Tibial artery (tissue), 4 donors: ENCODE measurements at regions not wholly inside any gene's neighbourhood (a gene's known extent, or its start where the extent isn't known, plus 50 kb on each side); places are given as distances from the start of the nearest gene placed in this dataset.
"Not testable (repeated sequence)": the region's sequence is repeated elsewhere in the genome, so short reads cannot be mapped to it uniquely, and the experiment has no call there.

Source experiments
- DNase-seq, 2 donors: peaks; one replicate each; pipeline ENCODE4 v3.0.0-alpha.2; 2019
- H3K27ac ChIP-seq, 2 donors: fragments of 200-600 bp; sonication (generic) in 1 of 2; 1 replicate in 1 of 2; 2 replicates in 1 of 2; pipeline ENCODE4 v1.5.1; 2018 to 2019; ENCODE audit warnings: mild to moderate bottlenecking in 1 of 2
- H3K27me3 ChIP-seq, 2 donors: fragments of 200-600 bp; sonication (generic) in 1 of 2; one replicate each; pipeline versions ENCODE4 v1.5.1 to v1.6.0; 2016 to 2019
- H3K36me3 ChIP-seq, 3 donors: fragments of 200-600 bp; sonication (generic) in 2 of 3; one replicate each; pipeline ENCODE4 v1.5.1; 2016 to 2019; ENCODE audit warnings: mild to moderate bottlenecking in 2 of 3
- H3K4me1 ChIP-seq, 4 donors: fragments of 200-600 bp; sonication (generic) in 2 of 4; 1 replicate in 3 of 4; 2 replicates in 1 of 4; pipeline ENCODE4 v1.5.1; 2016 to 2019
- H3K4me3 ChIP-seq, 2 donors: fragments of 200-600 bp; sonication (generic) in 1 of 2; 1 replicate in 1 of 2; 2 replicates in 1 of 2; pipeline ENCODE4 v1.5.1; 2018 to 2019; ENCODE audit warnings: mild to moderate bottlenecking in 2 of 2
- H3K9me3 ChIP-seq, 3 donors: fragments of 200-600 bp; sonication (generic) in 1 of 3; one replicate each; pipeline ENCODE4 v1.5.1; 2016 to 2019
- CTCF ChIP-seq, 2 experiments: fragments of 200-600 bp in 1 of 2; fragments of 450-650 bp in 1 of 2; IDR thresholded peaks; one replicate each; pipeline ENCODE4 v1.5.1; 2017 to 2019; ENCODE audit warnings: antibody characterized with exemption in 2 of 2, mild to moderate bottlenecking in 1 of 2, moderate library complexity in 1 of 2
- intact Hi-C: fragments of 100-400 bp; cut with DNase I; formaldehyde crosslinking; loops from one replicate; pipeline ENCODE4 v1.15.0; 2023; ENCODE audit warnings: low total_unique reads

GRCh38 chr3:36075491-36075890 is 304.8 kb upstream of the STAC start:
- DNase-seq: no peak
- H3K4me3 ChIP-seq: no peak overlapping the region
- no peaks in the 10 kb centered on the region for H3K27me3 ChIP-seq
- no peaks in the 10 kb centered on the region for H3K4me1 ChIP-seq
- TF ChIP-seq CTCF (IDR thresholded peaks at IDR 0.05): no peak
- H3K27ac ChIP-seq: no peak overlapping the region
- no peaks in the 10 kb centered on the region for H3K9me3 ChIP-seq
- intact Hi-C loops: no loop called here
- H3K36me3 ChIP-seq: no peaks in the 10 kb centered on the region

- H3K4me3 ChIP-seq: no peak overlapping the region
- intact Hi-C loops: no loop called here
- no peaks in the 10 kb centered on the region for H3K36me3 ChIP-seq
- H3K4me1 ChIP-seq: no peaks in the 10 kb centered on the region
- H3K27me3 ChIP-seq: no peaks in the 10 kb centered on the region
- no peak for DNase-seq
- H3K27ac ChIP-seq: no peak overlapping the region
- no peaks in the 10 kb centered on the region for H3K9me3 ChIP-seq
- no peak for TF ChIP-seq CTCF (IDR thresholded peaks at IDR 0.05)
These were observed 303.0 kb upstream of the STAC start for GRCh38 chr3:36077320-36077719.

DNA sequence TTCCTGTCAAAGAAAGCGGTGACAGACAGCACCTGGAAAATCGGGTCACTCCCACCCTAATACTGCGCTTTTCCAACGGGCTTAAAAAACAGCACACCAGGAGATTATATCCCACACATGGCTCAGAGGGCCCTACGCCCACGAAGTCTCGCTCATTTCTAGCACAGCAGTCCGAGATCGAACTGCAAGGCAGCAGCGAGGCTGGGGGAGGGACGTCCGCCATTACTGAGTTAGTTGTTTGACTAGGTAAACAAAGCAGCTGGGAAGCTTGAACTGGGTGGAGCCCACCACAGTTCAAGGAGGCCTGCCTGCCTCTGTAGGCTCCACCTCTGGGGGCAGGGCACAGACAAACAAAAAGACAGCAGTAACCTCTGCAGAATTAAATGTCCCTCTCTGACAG is 297.3 kb upstream of the STAC start:
- intact Hi-C loops, DNase-seq, H3K9me3 ChIP-seq, H3K4me1 ChIP-seq, H3K4me3 ChIP-seq, H3K36me3 ChIP-seq, H3K27me3 ChIP-seq, H3K27ac ChIP-seq: not testable (repeated sequence)

DNA sequence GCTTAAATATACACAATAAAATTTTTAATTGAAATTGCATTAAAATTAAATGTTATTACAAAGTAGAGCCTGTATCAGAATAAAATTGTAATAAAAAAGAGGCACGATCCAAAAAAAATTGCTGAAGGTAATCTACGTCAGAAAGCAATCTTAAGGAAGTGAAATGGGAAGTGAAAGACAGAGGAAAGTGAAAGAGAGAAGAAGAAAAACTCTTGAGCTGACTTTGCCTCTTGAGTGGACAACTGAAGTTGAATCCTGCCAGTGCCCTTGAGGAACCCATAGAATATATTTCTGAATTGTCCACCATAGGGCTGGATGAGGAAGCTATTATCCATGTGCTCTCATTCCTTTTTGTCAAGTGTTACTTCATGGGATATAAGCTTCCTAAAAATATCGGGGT is 285.1 kb upstream of the STAC start:
- no peaks in the 10 kb centered on the region for H3K4me1 ChIP-seq
- no peaks in the 10 kb centered on the region for H3K36me3 ChIP-seq
- no peak overlapping the region for H3K27ac ChIP-seq
- TF ChIP-seq CTCF (IDR thresholded peaks at IDR 0.05): no peak
- no peak overlapping the region for H3K4me3 ChIP-seq
- H3K9me3 ChIP-seq: no peaks in the 10 kb centered on the region
- intact Hi-C loops: no loop called here
- no peak for DNase-seq
- no peaks in the 10 kb centered on the region for H3K27me3 ChIP-seq

GRCh38 chr3:36097209-36097608 is 283.1 kb upstream of the STAC start:
- Histone ChIP-seq H3K9me3 (no peaks in the 10 kb centered on the region), H3K27ac (no peak overlapping the region), H3K27me3 (no peaks in the 10 kb centered on the region), H3K4me3 (no peak overlapping the region), H3K36me3 (no peaks in the 10 kb centered on the region), H3K4me1 (no peaks in the 10 kb centered on the region)
- intact Hi-C loops: no loop called here
- DNase-seq: no peak
- no peak for TF ChIP-seq CTCF (IDR thresholded peaks at IDR 0.05)

GRCh38 chr3:36114353-36114752 is 266.0 kb upstream of the STAC start:
- intact Hi-C loops: no loop called here
- no peak for DNase-seq

More at GRCh38 chr3:36114353-36114752, 266.0 kb upstream of the STAC start:
- Histone ChIP-seq H3K9me3 (no peaks in the 10 kb centered on the region), H3K27me3 (no peaks in the 10 kb centered on the region), H3K36me3 (no peaks in the 10 kb centered on the region), H3K27ac (no peak overlapping the region), H3K4me1 (no peaks in the 10 kb centered on the region), H3K4me3 (no peak overlapping the region)
- no peak for TF ChIP-seq CTCF (IDR thresholded peaks at IDR 0.05)
